GM19351 (cell line): ENCODE measurements at regions not wholly inside any gene's neighbourhood (a gene's known extent, or its start where the extent isn't known, plus 50 kb on each side); places are given as distances from the start of the nearest gene placed in this dataset.
"Not testable (repeated sequence)": the region's sequence is repeated elsewhere in the genome, so short reads cannot be mapped to it uniquely, and the experiment has no call there.

Experiments used
- ATAC-seq: cut with Tn5 transposase; IDR thresholded peaks from one replicate; pipeline ENCODE4 v1.9.1; 2021; ENCODE audit warnings: mild to moderate bottlenecking, moderate library complexity; ENCODE audit not compliant: unreplicated experiment

- ATAC-seq, result no peak
Measured at GRCh38 chr12:86530996-86531655, 274.9 kb upstream of the MGAT4C start.

DNA sequence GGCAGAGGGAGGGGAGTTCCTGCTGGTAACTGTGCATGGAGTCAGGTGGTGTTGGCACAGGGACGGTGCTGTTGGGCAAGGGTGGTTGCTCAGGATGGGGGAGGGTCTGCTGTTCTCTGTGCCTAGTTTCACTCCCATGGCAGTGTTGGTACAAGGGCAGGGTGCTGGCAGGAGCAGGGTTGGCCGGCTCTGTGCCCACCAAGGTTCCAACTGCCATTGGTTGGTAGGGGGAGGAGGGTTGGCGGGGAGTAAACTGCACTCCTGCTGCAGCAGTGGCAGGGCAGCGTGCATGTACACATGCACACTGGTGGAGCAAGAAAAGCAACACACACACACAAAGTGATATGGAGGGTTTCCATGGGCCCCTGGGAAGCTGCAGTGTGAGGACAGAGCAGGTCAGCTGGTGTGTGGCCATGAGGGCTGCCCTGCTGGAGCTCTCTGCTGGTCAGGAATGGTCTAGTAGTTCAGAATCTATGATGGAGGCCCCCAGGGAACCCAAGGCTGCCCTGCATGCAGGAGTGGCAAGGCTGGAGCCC lies 269.9 kb upstream of the MGAT4C start:
- ATAC-seq, result no peak

DNA sequence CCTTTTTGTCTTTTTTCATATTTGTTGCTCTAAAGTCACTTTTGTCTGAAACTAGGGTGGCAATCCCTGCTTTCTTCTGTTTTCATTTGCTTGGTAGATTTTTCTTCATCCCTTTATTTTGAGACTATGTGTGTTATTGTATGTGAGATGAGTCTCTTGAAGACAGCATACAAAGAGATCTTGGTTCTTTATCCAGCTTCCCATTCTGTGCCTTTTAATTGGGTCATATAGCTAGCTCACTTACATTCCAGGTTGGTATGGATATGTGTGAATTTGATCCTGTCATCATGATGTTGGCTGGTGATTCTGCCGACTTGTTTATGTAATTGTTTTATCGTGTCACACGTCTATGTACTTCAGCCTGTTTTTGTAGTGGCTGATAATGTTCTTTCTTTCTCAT lies 267.7 kb upstream of the MGAT4C start:
- no peak for ATAC-seq

DNA sequence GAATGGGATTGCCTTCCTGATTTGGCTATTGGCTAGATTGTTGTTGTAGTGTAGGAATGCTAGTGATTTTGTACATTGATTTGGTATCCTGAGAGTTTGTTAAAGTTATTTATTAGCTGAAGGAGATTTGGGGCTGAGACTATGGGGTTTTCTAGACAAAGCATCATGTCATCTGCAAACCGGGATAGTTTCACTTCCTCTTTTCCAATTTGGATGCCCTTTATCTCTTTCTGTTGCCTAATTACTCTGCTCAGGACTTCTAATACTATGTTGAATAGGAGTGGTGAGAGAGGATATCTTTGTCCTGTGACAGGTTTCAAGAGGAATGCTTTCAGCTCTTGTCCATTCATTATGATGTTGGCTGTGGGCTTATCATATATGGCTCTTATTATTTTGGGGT lies 265.7 kb upstream of the MGAT4C start:
- no peak for ATAC-seq

DNA sequence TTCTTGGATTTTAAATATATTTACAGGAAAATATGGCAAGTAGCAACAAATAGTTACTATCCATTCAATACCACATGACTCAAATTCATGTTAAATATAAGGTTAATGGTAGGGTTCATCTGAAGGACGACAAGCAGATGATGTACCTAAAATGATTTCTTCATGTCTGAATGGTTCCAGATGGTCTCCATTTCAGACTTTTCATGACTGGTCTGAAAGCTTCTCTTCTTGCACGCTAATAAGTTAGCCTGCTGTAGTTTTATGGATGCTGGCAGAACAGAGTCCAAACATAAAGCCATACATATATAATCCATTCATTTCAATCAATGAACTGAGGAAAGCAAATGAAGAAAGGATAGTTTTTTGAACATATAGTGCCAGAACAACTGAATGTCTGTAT lies 257.0 kb upstream of the MGAT4C start:
- peak; percentile 5 for ATAC-seq

GRCh38 chr12:86496595-86496994 lies 240.4 kb upstream of the MGAT4C start:
- no peak for ATAC-seq

DNA sequence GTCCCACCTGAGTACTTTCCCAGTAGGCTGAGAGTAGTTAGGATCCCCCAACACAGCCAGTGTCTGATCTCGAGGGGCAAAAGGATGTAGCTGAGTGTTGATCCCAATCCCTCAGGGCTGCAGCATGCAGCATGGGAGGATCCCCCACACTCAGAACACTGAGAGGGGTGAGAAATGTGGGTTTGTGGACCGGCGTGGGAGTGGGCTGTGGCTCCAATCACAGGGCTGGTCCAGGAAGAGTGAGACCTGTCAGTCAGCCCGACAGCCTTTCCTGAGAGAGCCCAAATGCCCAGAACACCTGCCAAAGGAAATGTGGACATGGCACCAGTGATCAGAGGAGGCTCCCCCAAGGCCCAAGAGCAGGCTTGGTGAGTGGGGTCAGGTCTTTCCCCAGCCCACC lies 228.3 kb upstream of the MGAT4C start:
- no peak for ATAC-seq

DNA sequence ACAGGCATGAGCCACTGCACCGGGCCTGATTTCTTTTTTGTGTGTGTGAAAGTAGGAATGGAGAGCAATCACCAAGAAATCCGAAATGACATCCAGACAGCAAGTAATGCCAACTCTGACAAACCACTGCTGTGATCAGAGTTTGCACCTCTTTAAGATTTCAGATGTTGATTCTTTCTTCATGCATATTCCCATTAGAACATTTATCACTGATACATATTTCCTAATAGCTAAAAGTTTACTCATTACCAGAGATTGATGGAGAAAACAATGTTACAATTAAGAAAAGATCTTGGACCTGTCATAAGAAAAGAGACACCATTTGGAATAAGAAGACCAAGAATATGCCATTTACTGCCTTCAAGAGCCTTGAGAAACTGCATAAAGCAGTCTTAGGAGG lies 217.0 kb upstream of the MGAT4C start:
- ATAC-seq, result no peak

DNA sequence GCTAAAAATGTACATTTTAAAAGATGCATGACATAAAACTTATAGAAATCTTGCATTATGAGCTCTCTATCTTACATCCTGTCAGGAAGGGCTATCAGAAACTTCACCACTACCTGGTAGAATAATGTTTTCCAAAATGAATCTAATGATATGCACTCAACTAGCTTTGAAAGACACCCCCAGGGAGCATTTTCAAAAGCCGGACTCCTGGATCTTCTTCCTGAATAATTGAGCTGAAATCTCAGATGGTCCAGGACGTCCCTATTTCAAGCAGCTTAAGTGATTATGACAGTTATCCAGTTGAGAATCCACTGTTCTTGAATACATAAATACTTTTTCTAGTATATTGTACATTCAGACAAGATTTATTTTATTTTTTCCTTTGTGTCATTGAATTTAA lies 200.6 kb upstream of the MGAT4C start:
- ATAC-seq, result no peak

GRCh38 chr12:86456241-86456640 lies 200.1 kb upstream of the MGAT4C start:
- no peak for ATAC-seq

DNA sequence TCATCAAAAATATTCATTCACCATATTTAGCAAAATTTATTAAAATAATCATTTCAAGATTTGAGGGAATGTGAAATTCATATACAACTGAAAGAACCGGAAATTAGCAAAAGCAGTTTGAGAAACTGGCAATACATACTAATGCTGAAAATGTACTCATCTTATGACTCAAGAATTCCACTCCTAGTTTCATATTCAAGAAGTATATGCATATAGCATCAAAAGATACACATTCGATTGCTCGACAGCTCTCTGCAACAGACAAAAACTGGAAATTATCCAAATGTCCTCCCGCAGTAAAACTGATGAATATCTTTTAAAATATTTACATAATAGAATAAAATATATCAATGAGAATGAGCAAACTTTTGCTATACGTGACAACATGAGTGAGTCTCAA lies 189.2 kb upstream of the MGAT4C start:
- no peak for ATAC-seq

- no peak for ATAC-seq
Measured at GRCh38 chr12:86435053-86435452, 178.9 kb upstream of the MGAT4C start.

GRCh38 chr12:86429824-86430223 lies 173.6 kb upstream of the MGAT4C start:
- no peak for ATAC-seq

GRCh38 chr12:86421333-86421732 lies 165.1 kb upstream of the MGAT4C start:
- no peak for ATAC-seq

- no peak for ATAC-seq
Measured at GRCh38 chr12:86414201-86414600, 158.0 kb upstream of the MGAT4C start.

DNA sequence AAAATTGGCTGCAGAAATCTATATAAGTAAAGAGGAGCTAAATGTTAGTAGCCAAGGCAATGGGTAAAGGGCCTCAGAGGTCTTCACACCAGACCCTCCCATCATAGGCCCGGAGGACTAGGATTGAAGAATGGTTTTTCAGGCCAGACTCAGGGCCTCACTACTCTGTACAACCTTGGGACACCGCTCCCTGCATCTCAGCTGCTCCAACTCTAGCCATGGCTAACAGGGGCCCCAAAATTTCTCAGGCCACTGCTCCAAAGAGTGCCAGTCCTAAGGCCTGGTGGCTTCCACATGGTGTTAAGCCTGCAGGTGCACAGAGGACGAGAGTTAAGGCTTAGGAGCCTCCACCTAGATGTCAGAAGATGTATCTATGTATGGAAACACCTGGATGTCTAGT lies 155.5 kb upstream of the MGAT4C start:
- ATAC-seq, result no peak

DNA sequence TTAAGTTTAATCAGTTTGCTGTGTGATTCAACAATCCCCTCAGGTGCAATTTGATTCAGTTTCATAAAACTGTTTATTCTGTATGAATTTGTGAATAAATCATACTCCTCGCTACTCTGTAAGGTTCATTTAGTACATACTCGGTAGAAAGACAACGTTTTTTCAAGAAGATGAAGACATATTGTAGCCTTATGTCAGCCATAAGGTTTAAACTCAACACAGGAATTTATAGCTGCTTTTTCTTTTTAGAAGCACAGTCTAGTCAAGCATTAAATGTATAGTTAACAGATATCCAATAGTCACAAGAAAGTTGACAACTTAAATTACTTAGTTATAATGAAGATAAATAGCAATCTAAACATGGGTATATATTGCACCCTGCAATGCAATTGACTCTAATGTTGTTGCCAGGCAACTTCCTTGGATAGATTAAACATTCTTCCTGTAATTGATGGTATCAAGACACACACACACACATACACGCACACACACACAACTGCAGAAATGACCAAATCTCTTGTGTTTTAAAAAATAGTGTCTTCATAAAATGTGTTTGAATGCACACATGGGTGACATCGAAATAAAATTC lies 151.5 kb upstream of the MGAT4C start:
- ATAC-seq, result no peak

DNA sequence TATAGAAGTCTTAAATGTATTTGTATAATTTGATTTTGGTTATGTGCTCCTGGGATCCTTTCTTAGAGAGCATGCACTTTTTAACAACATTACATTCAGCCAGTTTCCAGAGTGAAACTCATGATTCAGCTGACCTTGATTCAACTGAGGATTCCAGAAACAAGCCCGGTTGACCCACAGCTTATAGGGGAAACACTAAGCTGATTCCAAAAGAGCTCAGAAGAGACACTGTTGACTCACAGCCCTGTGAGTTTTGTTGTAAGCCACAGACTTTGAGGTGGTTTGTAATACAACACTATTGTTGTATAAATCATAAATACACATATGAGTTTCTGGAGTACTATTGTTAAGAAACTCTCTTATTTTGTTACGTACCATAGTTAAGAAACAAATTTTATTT lies 133.8 kb upstream of the MGAT4C start:
- no peak for ATAC-seq

DNA sequence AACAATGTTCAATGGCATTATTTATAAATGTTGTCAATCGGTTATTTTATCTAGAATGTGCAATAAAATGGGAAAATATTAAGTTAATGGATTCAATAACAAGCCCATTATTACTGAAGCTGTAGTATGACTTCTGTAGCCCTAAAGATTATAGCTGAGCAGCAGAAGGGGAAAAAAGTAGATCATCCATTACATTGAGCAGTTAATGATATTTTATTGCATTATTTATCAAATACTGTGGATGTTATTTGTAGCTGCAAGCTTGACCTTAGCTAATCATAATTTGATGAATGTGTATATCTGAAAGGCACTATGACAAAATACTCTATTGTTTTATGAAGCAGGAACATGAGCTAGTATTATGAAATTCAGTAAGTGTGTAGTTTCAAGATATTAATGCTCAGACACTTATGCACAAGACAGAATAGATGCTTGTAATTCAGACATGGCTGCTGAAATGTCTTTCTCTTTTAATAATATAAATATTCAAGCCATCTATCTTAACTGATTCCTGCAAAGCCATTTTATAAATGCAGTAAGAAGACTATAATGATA lies 131.5 kb upstream of the MGAT4C start:
- no peak for ATAC-seq

DNA sequence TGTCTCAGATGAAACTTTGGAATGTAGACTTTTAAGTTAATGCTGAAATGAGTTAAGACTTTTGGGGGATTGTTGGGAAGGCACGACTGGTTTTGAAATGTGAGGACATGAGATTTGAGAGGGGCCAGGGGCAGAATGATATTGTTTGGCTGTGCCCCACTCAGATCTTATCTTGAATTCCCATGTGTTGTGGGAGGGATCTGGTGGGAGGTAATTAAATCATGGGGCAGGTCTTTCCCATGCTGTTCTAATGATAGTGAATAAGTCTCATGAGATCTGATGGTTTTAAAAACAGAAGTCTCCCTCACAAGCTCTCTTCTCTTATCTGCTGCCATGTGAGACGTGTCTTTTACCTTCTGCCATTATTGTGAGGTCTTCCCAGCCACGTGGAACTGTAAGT lies 127.6 kb upstream of the MGAT4C start:
- not testable (repeated sequence) for ATAC-seq

DNA sequence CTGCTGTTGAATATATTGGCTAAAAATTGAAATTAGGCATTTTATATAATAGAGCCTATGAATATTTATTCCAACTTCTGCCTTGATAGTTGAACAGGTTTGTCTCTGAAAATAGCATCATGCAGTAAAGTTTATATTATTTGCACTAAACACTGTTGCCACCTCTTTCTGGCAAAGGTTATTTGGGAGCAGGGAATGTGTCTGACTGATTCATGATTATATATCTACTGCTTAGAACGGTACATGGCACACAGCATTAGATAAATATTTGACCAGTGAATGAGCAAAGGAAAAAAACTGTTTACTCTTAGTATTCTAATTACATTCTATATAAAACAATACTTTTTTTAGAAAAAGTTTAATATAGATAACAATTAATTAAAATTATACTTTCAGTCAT lies 123.1 kb upstream of the MGAT4C start:
- no peak for ATAC-seq

DNA sequence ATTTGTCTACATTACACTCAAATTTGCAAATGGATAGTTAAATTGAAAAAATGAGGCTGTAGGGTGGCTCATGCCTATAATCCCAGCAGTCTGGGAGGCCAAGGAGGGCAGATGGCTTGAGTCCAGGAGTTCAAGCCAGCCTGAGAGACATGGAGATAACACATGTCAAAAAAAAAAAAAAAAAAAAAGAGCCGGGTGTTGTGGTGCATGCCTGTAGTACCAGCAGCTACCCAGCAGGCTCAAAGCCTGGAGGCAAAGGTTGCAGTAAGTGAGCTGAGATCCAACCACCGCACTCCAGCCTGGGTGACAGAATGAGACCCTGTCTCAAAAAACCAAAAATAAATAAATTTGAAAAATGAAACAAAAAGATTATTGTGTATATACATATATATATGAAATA lies 119.9 kb upstream of the MGAT4C start:
- ATAC-seq, result no peak

DNA sequence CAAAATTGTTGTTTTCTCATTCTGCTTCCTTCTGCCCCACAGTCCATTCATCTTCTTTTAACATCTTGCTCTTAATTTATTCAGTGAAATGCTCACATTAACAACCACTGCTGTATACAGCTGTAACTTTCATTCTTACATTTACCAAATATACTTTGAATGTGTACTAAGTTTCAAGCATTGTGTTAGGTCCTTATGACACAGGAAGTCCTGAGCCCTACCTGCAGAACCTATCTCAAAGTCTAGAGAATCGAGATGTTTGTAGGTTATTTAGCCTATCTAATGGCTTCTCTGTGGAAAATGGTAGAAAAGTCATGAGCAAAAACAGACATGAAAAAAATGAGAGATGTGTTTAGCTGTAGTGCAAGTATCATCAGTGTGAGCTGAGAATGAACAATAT lies 117.6 kb upstream of the MGAT4C start:
- no peak for ATAC-seq
